ENCODE measurements at regions not wholly inside any gene's neighbourhood (a gene's known extent, or its start where the extent isn't known, plus 50 kb on each side); places are given as distances from the start of the nearest gene placed in this dataset.
A peak's percentile ranks its signal among the peaks of the same experiment; 100 is the strongest.
"Not testable (repeated sequence)": the region's sequence is repeated elsewhere in the genome, so short reads cannot be mapped to it uniquely, and the experiment has no call there.

- no peak for TF ChIP-seq HES2 (IDR thresholded peaks at IDR 0.05)
- no peak for TF ChIP-seq ZFP36 (IDR thresholded peaks at IDR 0.05; ENCODE audit: borderline replicate concordance, partially characterized antibody)
These were observed 109.5 kb downstream of the RPLP1 start (continued) for GRCh38 chr15:69562116-69562515.

- CTCF ChIA-PET: interaction anchor here (0.6 to 2.7 kb wide), 9 partner anchors 10 to 904 kb away, joined by 3 to 12 read pairs (median 4); partner anchors contain the start of gene TLE3
- ATAC-seq (peak in 1 of 2 experiments; percentile 16; a peak in 2 of 6 replicates), FAIRE-seq (no peak), DNase-seq (ENCODE audit: low read depth in 1 of 2, low spot score in 1 of 2) (no peak)
- peak overlapping the region; percentile 64 for H3K4me2 ChIP-seq
- no peak for TF ChIP-seq HOXB5 (CRISPR knock-in tag; IDR thresholded peaks at IDR 0.05)
- no peak for TF ChIP-seq ZNF302 (CRISPR knock-in tag; IDR thresholded peaks at IDR 0.05)
- TF ChIP-seq RCOR1 (IDR thresholded peaks at IDR 0.05; ENCODE audit: low read depth, low read length): no peak
- no peak for TF ChIP-seq POLR2A (IDR thresholded peaks at IDR 0.05; ENCODE audit: low read length)
- TF ChIP-seq KDM5A (IDR thresholded peaks at IDR 0.05): no peak
- peak overlapping the region; percentile 51 to 87 for H3K27ac ChIP-seq
- H3K4me3 ChIP-seq: no peak overlapping the region
- no peaks in the 10 kb centered on the region for H3K9me3 ChIP-seq
- POLR2A ChIA-PET: no interaction called here
- H3K4me1 ChIP-seq: peaks cover 51% of the 10 kb centered on the region
- 78% methylated on average over 4 of the region's 4 CpGs for WGBS (ENCODE audit: missing lambda C conversion rate)
These were observed 109.9 kb downstream of the RPLP1 start for GRCh38 chr15:69562564-69562963.

- TF ChIP-seq CBX2 (IDR thresholded peaks at IDR 0.05; ENCODE audit: borderline replicate concordance, low read depth) (no peak), TFCP2L1 (CRISPR knock-in tag; IDR thresholded peaks at IDR 0.05) (no peak), RCOR1 (IDR thresholded peaks at IDR 0.05; ENCODE audit: low read depth, low read length) (no peak), ZFP36 (IDR thresholded peaks at IDR 0.05; ENCODE audit: borderline replicate concordance, partially characterized antibody) (no peak)
- Histone ChIP-seq H3K4me1 (peaks cover 45% of the 10 kb centered on the region), H3K27ac (no peak overlapping the region), H3K4me2 (no peak overlapping the region), H3K9me3 (no peaks in the 10 kb centered on the region), H3K4me3 (no peak overlapping the region)
- ChIA-PET CTCF (interaction anchor here (0.6 to 2.6 kb wide), 4 partner anchors 10 to 923 kb away, joined by 3 to 10 read pairs (median 3); no protein-coding TSS in a partner anchor), POLR2A (no interaction called here)
- 85% methylated on average over 9 of the region's 9 CpGs for WGBS (ENCODE audit: missing lambda C conversion rate)
- no peak for FAIRE-seq
- DNase-seq (ENCODE audit: low read depth in 1 of 2, low spot score in 1 of 2): no peak
- no peak for ATAC-seq
These were observed 112.5 kb downstream of the RPLP1 start for GRCh38 chr15:69565066-69565655.

GRCh38 chr15:69567238-69567760 lies 114.7 kb downstream of the RPLP1 start:
- H3K4me1 ChIP-seq: peaks cover 23% of the 10 kb centered on the region
- H3K9me3 ChIP-seq; H3K4me3 ChIP-seq; H3K27ac ChIP-seq; H3K4me2 ChIP-seq; ATAC-seq; DNase-seq (ENCODE audit: low read depth in 1 of 2, low spot score in 1 of 2); POLR2A ChIA-PET; FAIRE-seq: not testable (repeated sequence)
- 96% methylated on average over 28 of the region's 31 CpGs for WGBS (ENCODE audit: missing lambda C conversion rate)
- CTCF ChIA-PET: interaction anchor here (2.6 kb wide), 1 partner anchor 8 kb away, joined by 10 read pairs; no protein-coding TSS in a partner anchor

- 65% methylated on average over 8 of the region's 8 CpGs for WGBS (ENCODE audit: missing lambda C conversion rate)
- H3K4me3 ChIP-seq: no peak overlapping the region
- DNase-seq (ENCODE audit: low read depth in 1 of 2, low spot score in 1 of 2): no peak
- TF ChIP-seq CEBPB (IDR thresholded peaks at IDR 0.05): 0 out of 4 replicates have a peak, but pooled peaks of 1 of the 2 experiments have one; percentile 20
- no peak for TF ChIP-seq CBX2 (IDR thresholded peaks at IDR 0.05; ENCODE audit: borderline replicate concordance, low read depth)
- CTCF ChIA-PET: interaction anchor here (0.6 to 2.6 kb wide), 9 partner anchors 7 to 936 kb away, joined by 3 to 10 read pairs (median 3); no protein-coding TSS in a partner anchor
- no peak for FAIRE-seq
- H3K4me1 ChIP-seq: peaks cover 16% of the 10 kb centered on the region; the same call in 2 of the 3 replicates
- peak overlapping the region; percentile 28; the same call in 2 of the 3 replicates for H3K4me2 ChIP-seq
- H3K27ac ChIP-seq: peak overlapping the region in 1 of 2 experiments; percentile 33; a peak in 2 of 6 replicates
- POLR2A ChIA-PET: no interaction called here
- ATAC-seq: peak; percentile 41 to 68; a peak in 5 of 6 replicates
- no peaks in the 10 kb centered on the region for H3K9me3 ChIP-seq
These were observed 115.8 kb downstream of the RPLP1 start for GRCh38 chr15:69568173-69569009.

GRCh38 chr15:69570454-69570853 lies 117.8 kb downstream of the RPLP1 start:
- WGBS (ENCODE audit: missing lambda C conversion rate): 56% methylated on average over 5 of the region's 5 CpGs
- DNase-seq (ENCODE audit: low read depth in 1 of 2, low spot score in 1 of 2): no peak
- TF ChIP-seq RFX5 (IDR thresholded peaks at IDR 0.05): no peak
- no peak for TF ChIP-seq CBX8 (IDR thresholded peaks at IDR 0.05)
- TF ChIP-seq, protein P1, sequence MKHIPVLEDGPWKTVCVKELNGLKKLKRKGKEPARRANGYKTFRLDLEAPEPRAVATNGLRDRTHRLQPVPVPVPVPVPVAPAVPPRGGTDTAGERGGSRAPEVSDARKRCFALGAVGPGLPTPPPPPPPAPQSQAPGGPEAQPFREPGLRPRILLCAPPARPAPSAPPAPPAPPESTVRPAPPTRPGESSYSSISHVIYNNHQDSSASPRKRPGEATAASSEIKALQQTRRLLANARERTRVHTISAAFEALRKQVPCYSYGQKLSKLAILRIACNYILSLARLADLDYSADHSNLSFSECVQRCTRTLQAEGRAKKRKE (CRISPR knock-in tag; IDR thresholded peaks at IDR 0.05; ENCODE audit: low read depth): no peak
- TF ChIP-seq POLR2AphosphoS2 (conservative IDR thresholded peaks at IDR 0.05; ENCODE audit: low read length): no peak
- TF ChIP-seq RARB (CRISPR knock-in tag; IDR thresholded peaks at IDR 0.05): no peak
- no peak for TF ChIP-seq MAFK (IDR thresholded peaks at IDR 0.05; ENCODE audit: partially characterized antibody)
- no peak for TF ChIP-seq SMC3 (IDR thresholded peaks at IDR 0.05)
- no peak for TF ChIP-seq KDM5A (IDR thresholded peaks at IDR 0.05)
- no peak for TF ChIP-seq HOXA7 (CRISPR knock-in tag; IDR thresholded peaks at IDR 0.05)
- no peak for TF ChIP-seq ZC3H11A (IDR thresholded peaks at IDR 0.05)
- no peak overlapping the region for H3K27ac ChIP-seq
- ChIA-PET POLR2A (no interaction called here), CTCF (no interaction called here)
- H3K4me1 ChIP-seq: peaks cover 18% of the 10 kb centered on the region; the same call in 2 of the 3 replicates
- no peak for ATAC-seq
- H3K9me3 ChIP-seq: no peaks in the 10 kb centered on the region
- no peak for FAIRE-seq
- no peak overlapping the region for H3K4me2 ChIP-seq
- H3K4me3 ChIP-seq: no peak overlapping the region
